ENCODE measurements at regions not wholly inside any gene's neighbourhood (a gene's known extent, or its start where the extent isn't known, plus 50 kb on each side); places are given as distances from the start of the nearest gene placed in this dataset.

DNA sequence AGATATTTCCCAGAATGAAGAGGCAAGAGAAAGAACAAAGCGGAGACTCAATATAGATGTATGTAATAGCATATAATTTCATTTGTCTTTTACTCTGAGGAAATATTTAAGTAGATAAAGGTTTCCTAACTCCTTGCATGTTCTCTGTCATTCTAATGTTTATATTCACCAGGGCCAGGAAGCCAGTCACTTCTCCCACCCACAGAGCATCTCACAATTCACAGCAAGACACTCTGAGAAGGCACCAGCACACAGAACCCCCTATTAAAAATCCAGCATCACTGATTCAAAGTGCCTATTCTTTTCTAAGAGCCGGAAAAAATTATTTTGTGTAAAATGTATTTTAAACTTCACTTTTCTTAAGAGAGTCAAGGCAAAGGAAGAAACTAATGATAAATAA is 927.1 kb downstream of the C4orf33 start:
- H3K4me2 ChIP-seq, result no peak overlapping the region
- TF ChIP-seq EZH2phosphoT487 (IDR thresholded peaks at IDR 0.05; ENCODE audit: low read depth, severe bottlenecking, unreplicated experiment) (no peak), EZH2 (IDR thresholded peaks at IDR 0.05; ENCODE audit: borderline replicate concordance) (no peak)
- TF ChIP-seq, protein P1, sequence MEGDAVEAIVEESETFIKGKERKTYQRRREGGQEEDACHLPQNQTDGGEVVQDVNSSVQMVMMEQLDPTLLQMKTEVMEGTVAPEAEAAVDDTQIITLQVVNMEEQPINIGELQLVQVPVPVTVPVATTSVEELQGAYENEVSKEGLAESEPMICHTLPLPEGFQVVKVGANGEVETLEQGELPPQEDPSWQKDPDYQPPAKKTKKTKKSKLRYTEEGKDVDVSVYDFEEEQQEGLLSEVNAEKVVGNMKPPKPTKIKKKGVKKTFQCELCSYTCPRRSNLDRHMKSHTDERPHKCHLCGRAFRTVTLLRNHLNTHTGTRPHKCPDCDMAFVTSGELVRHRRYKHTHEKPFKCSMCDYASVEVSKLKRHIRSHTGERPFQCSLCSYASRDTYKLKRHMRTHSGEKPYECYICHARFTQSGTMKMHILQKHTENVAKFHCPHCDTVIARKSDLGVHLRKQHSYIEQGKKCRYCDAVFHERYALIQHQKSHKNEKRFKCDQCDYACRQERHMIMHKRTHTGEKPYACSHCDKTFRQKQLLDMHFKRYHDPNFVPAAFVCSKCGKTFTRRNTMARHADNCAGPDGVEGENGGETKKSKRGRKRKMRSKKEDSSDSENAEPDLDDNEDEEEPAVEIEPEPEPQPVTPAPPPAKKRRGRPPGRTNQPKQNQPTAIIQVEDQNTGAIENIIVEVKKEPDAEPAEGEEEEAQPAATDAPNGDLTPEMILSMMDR (IDR thresholded peaks at IDR 0.05; ENCODE audit: poor library complexity), result no peak

DNA sequence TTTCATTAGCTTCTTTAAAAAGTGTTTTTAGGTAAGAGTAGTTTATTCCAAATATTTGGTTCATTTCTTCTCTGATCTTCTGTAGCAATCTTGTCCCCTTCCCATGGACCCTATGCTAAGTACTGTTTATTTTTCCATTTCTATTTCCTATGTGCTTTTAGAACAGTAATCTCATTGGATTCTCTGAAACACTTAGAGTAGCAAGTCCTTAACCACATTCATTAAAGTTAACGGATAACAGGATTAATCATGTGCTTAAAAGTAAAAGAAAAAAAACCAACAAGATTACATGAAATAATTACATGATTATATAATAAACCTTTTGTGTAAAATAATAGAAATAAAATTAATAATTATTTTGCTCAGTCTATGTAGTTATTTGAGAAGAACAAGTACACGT is 929.7 kb downstream of the C4orf33 start:
- H3K36me3 ChIP-seq (replicated peaks; ENCODE audit: insufficient read depth, low read depth), result no peaks in the 10 kb centered on the region
- no peaks in the 10 kb centered on the region for H3K4me1 ChIP-seq (ENCODE audit: insufficient read depth)
- no peak overlapping the region for H3K27ac ChIP-seq
- H3K9me3 ChIP-seq (ENCODE audit: low read depth), result no peaks in the 10 kb centered on the region
- DNase-seq (ENCODE audit: low spot score), result no peak
- H3K4me2 ChIP-seq, result no peak overlapping the region
- no peak for TF ChIP-seq EZH2 (IDR thresholded peaks at IDR 0.05; ENCODE audit: borderline replicate concordance)
- TF ChIP-seq EZH2phosphoT487 (IDR thresholded peaks at IDR 0.05; ENCODE audit: low read depth, severe bottlenecking, unreplicated experiment), result no peak
- TF ChIP-seq, protein P1 (IDR thresholded peaks at IDR 0.05; ENCODE audit: poor library complexity), result no peak
- no peaks in the 10 kb centered on the region for H4K20me1 ChIP-seq (ENCODE audit: insufficient read depth, poor library complexity, severe bottlenecking)
- 74% methylated on average over 2 of the region's 2 CpGs for WGBS (ENCODE audit: low lambda C conversion rate, missing lambda C conversion rate)
- H3K4me3 ChIP-seq, result no peak overlapping the region
- no peaks in the 10 kb centered on the region for H3K27me3 ChIP-seq
- no peak overlapping the region for H2AFZ ChIP-seq
- H3K9me2 ChIP-seq (replicated peaks; ENCODE audit: insufficient read depth), result no peaks in the 10 kb centered on the region
- no peaks in the 10 kb centered on the region for H3K79me2 ChIP-seq

More for the DNA sequence above, 927.1 kb downstream of the C4orf33 start:
- H2AFZ ChIP-seq, result no peak overlapping the region
- 80% methylated on average over 2 of the region's 2 CpGs for WGBS (ENCODE audit: low lambda C conversion rate, missing lambda C conversion rate)
- H3K79me2 ChIP-seq, result no peaks in the 10 kb centered on the region
- H3K9me3 ChIP-seq (ENCODE audit: low read depth), result no peaks in the 10 kb centered on the region
- H3K4me3 ChIP-seq, result no peak overlapping the region
- no peaks in the 10 kb centered on the region for H3K4me1 ChIP-seq (ENCODE audit: insufficient read depth)
- H3K27ac ChIP-seq, result no peak overlapping the region
- H3K36me3 ChIP-seq (replicated peaks; ENCODE audit: insufficient read depth, low read depth), result no peaks in the 10 kb centered on the region
- no peaks in the 10 kb centered on the region for H3K27me3 ChIP-seq
- no peak for DNase-seq (ENCODE audit: low spot score)
- H3K9me2 ChIP-seq (replicated peaks; ENCODE audit: insufficient read depth), result no peaks in the 10 kb centered on the region
- H4K20me1 ChIP-seq (ENCODE audit: insufficient read depth, poor library complexity, severe bottlenecking), result no peaks in the 10 kb centered on the region

DNA sequence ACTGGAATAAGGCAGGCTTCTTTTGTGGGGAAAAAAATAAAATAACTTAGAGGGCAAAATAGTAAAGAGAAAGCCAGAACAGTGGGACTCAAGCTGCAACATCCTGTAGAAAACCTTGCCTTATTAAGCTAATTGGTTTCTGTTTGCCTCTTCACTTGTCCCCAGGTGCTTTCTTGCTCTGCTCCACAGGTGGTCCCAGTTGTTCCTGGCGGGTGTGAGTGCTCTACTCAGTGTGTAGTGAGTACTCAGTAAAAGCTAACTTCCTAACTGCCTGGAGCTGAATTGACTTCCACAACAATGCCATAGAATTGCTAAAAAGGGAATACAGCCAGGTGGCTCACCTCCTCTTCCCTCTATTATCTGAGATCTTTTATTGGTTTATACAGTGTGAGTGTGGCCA is 930.2 kb downstream of the C4orf33 start:
- H3K9me3 ChIP-seq (ENCODE audit: low read depth), result no peaks in the 10 kb centered on the region
- no peak overlapping the region for H3K4me2 ChIP-seq
- no peaks in the 10 kb centered on the region for H3K27me3 ChIP-seq
- no peaks in the 10 kb centered on the region for H3K4me1 ChIP-seq (ENCODE audit: insufficient read depth)
- WGBS (ENCODE audit: low lambda C conversion rate, missing lambda C conversion rate), result 29% methylated on average over 1 of the region's 1 CpG
- no peaks in the 10 kb centered on the region for H3K79me2 ChIP-seq
- no peak for DNase-seq (ENCODE audit: low spot score)
- H3K36me3 ChIP-seq (replicated peaks; ENCODE audit: insufficient read depth, low read depth), result no peaks in the 10 kb centered on the region
- no peaks in the 10 kb centered on the region for H4K20me1 ChIP-seq (ENCODE audit: insufficient read depth, poor library complexity, severe bottlenecking)
- no peak overlapping the region for H3K27ac ChIP-seq
- no peak for TF ChIP-seq EZH2phosphoT487 (IDR thresholded peaks at IDR 0.05; ENCODE audit: low read depth, severe bottlenecking, unreplicated experiment)
- TF ChIP-seq EZH2 (IDR thresholded peaks at IDR 0.05; ENCODE audit: borderline replicate concordance), result no peak
- TF ChIP-seq, protein P1 (IDR thresholded peaks at IDR 0.05; ENCODE audit: poor library complexity), result no peak
- H3K4me3 ChIP-seq, result no peak overlapping the region
- no peak overlapping the region for H2AFZ ChIP-seq
- no peaks in the 10 kb centered on the region for H3K9me2 ChIP-seq (replicated peaks; ENCODE audit: insufficient read depth)

GRCh38 chr4:130027973-130028372 is 932.0 kb downstream of the C4orf33 start:
- H3K9me3 ChIP-seq (ENCODE audit: low read depth), result no peaks in the 10 kb centered on the region
- H3K4me2 ChIP-seq, result no peak overlapping the region
- no peaks in the 10 kb centered on the region for H3K27me3 ChIP-seq
- no peak overlapping the region for H3K27ac ChIP-seq
- no peaks in the 10 kb centered on the region for H4K20me1 ChIP-seq (ENCODE audit: insufficient read depth, poor library complexity, severe bottlenecking)
- H3K4me3 ChIP-seq, result no peak overlapping the region
- H3K79me2 ChIP-seq, result no peaks in the 10 kb centered on the region
- DNase-seq (ENCODE audit: low spot score), result no peak
- H3K36me3 ChIP-seq (replicated peaks; ENCODE audit: insufficient read depth, low read depth), result no peaks in the 10 kb centered on the region
- 80% methylated on average over 2 of the region's 2 CpGs for WGBS (ENCODE audit: low lambda C conversion rate, missing lambda C conversion rate)
- no peak for TF ChIP-seq EZH2 (IDR thresholded peaks at IDR 0.05; ENCODE audit: borderline replicate concordance)
- TF ChIP-seq EZH2phosphoT487 (IDR thresholded peaks at IDR 0.05; ENCODE audit: low read depth, severe bottlenecking, unreplicated experiment), result no peak
- TF ChIP-seq, protein P1 (IDR thresholded peaks at IDR 0.05; ENCODE audit: poor library complexity), result no peak
- no peaks in the 10 kb centered on the region for H3K9me2 ChIP-seq (replicated peaks; ENCODE audit: insufficient read depth)
- no peak overlapping the region for H2AFZ ChIP-seq
- H3K4me1 ChIP-seq (ENCODE audit: insufficient read depth), result no peaks in the 10 kb centered on the region

Data from hepatocyte (in vitro differentiated cells).